ENCODE measurements at regions not wholly inside any gene's neighbourhood (a gene's known extent, or its start where the extent isn't known, plus 50 kb on each side); places are given as distances from the start of the nearest gene placed in this dataset.

- TF ChIP-seq, protein P1, sequence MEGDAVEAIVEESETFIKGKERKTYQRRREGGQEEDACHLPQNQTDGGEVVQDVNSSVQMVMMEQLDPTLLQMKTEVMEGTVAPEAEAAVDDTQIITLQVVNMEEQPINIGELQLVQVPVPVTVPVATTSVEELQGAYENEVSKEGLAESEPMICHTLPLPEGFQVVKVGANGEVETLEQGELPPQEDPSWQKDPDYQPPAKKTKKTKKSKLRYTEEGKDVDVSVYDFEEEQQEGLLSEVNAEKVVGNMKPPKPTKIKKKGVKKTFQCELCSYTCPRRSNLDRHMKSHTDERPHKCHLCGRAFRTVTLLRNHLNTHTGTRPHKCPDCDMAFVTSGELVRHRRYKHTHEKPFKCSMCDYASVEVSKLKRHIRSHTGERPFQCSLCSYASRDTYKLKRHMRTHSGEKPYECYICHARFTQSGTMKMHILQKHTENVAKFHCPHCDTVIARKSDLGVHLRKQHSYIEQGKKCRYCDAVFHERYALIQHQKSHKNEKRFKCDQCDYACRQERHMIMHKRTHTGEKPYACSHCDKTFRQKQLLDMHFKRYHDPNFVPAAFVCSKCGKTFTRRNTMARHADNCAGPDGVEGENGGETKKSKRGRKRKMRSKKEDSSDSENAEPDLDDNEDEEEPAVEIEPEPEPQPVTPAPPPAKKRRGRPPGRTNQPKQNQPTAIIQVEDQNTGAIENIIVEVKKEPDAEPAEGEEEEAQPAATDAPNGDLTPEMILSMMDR (IDR thresholded peaks at IDR 0.05; ENCODE audit: insufficient read depth, low read length), result no peak
- no peak for TF ChIP-seq POLR2AphosphoS5 (IDR thresholded peaks at IDR 0.05; ENCODE audit: low read depth)
- TF ChIP-seq, protein P2, sequence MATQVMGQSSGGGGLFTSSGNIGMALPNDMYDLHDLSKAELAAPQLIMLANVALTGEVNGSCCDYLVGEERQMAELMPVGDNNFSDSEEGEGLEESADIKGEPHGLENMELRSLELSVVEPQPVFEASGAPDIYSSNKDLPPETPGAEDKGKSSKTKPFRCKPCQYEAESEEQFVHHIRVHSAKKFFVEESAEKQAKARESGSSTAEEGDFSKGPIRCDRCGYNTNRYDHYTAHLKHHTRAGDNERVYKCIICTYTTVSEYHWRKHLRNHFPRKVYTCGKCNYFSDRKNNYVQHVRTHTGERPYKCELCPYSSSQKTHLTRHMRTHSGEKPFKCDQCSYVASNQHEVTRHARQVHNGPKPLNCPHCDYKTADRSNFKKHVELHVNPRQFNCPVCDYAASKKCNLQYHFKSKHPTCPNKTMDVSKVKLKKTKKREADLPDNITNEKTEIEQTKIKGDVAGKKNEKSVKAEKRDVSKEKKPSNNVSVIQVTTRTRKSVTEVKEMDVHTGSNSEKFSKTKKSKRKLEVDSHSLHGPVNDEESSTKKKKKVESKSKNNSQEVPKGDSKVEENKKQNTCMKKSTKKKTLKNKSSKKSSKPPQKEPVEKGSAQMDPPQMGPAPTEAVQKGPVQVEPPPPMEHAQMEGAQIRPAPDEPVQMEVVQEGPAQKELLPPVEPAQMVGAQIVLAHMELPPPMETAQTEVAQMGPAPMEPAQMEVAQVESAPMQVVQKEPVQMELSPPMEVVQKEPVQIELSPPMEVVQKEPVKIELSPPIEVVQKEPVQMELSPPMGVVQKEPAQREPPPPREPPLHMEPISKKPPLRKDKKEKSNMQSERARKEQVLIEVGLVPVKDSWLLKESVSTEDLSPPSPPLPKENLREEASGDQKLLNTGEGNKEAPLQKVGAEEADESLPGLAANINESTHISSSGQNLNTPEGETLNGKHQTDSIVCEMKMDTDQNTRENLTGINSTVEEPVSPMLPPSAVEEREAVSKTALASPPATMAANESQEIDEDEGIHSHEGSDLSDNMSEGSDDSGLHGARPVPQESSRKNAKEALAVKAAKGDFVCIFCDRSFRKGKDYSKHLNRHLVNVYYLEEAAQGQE (IDR thresholded peaks at IDR 0.05; ENCODE audit: insufficient replicate concordance, low read depth), result no peak
- no peak for TF ChIP-seq GABPA (IDR thresholded peaks at IDR 0.05; ENCODE audit: low read depth)
- no peak for TF ChIP-seq SPI1 (IDR thresholded peaks at IDR 0.05; ENCODE audit: borderline replicate concordance, low read depth)
These were observed 754.5 kb downstream of the DIAPH3 start for GRCh38 chr13:59409211-59409610.

Data from HL-60 (cell line).